Esophagus squamous epithelium (tissue), 5 donors: ENCODE measurements at regions not wholly inside any gene's neighbourhood (a gene's known extent, or its start where the extent isn't known, plus 50 kb on each side); places are given as distances from the start of the nearest gene placed in this dataset.

Experiments used
- DNase-seq: peaks from one replicate; lab custom pipeline; 2025; lab: John Stamatoyannopoulos, UW
- H3K27ac ChIP-seq, 4 donors: fragments of 200-600 bp; sonication (generic); one replicate each; pipeline ENCODE4 v1.5.1; 2016 to 2019; ENCODE audit warnings: mild to moderate bottlenecking in 1 of 4
- H3K27me3 ChIP-seq, 4 donors: fragments of 200-600 bp; sonication (generic); 1 replicate in 3 of 4; 2 replicates in 1 of 4; pipeline versions ENCODE4 v1.5.1 to v1.6.0; 2017 to 2021; ENCODE audit warnings: antibody characterized with exemption in 1 of 4
- H3K36me3 ChIP-seq, 3 donors: fragments of 200-600 bp; sonication (generic); one replicate each; pipeline ENCODE4 v1.5.1; 2016 to 2019
- H3K4me1 ChIP-seq, 3 donors: fragments of 200-600 bp; sonication (generic); one replicate each; pipeline ENCODE4 v1.5.1; 2017 to 2019
- H3K4me3 ChIP-seq, 4 donors: fragments of 200-600 bp; sonication (generic); 1 replicate in 3 of 4; 2 replicates in 1 of 4; pipeline ENCODE4 v1.5.1; 2016 to 2019; ENCODE audit warnings: mild to moderate bottlenecking in 2 of 4, moderate library complexity in 1 of 4
- H3K9me3 ChIP-seq, 3 donors: fragments of 200-600 bp; sonication (generic); one replicate each; pipeline ENCODE4 v1.5.1; 2016 to 2019
- POLR2A ChIP-seq, 4 donors: fragments of 450-650 bp; IDR thresholded peaks; one replicate each; pipeline ENCODE4 v1.6.1; 2017; ENCODE audit warnings: antibody characterized with exemption in 4 of 4, mild to moderate bottlenecking in 4 of 4, moderate library complexity in 3 of 4
- WGBS, 2 donors: methylation state at CpG; one replicate each; pipeline ENCODE4 v1.1.5; 2018; 5-methylcytosine and 5-hydroxymethylcytosine counted together
- intact Hi-C: fragments of 100-400 bp; cut with DNase I; formaldehyde crosslinking; loops from one replicate; pipeline ENCODE4 v1.15.0; 2022
- TF ChIP-seq, protein P1 (sequence below), 6 experiments: fragments of 450-650 bp in 4 of 6; fragments of 200-600 bp in 2 of 6; sonication (generic) in 2 of 6; IDR thresholded peaks; one replicate each; pipeline ENCODE4 v1.5.1; 2016 to 2019; ENCODE audit warnings: antibody characterized with exemption in 6 of 6, mild to moderate bottlenecking in 4 of 6, moderate library complexity in 4 of 6
- donor health status: DM: yes; HTN: yes; CAD: no.

DNA sequence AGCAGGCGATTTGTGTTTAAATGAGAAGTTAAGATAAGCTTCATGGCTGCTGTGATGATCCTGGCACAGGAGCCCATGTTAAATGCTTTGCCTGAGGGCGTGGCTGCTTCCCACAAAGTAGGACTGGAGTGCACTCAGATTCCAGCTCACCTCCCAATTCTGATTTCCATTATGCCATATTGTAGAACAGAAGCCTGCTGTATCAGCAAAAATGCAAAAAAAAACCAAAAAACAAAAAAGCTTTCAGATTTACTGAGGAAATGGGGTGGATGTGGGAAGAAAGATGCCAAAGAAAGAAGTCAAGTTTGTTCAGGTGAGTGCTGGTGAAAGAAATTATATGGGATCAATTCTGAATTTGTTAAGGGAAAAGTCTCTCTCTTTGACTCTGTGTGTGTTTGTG lies 610.4 kb upstream of the NETO1 start:
- Histone ChIP-seq H3K9me3 (no peaks in the 10 kb centered on the region), H3K36me3 (no peaks in the 10 kb centered on the region), H3K4me3 (no peak overlapping the region), H3K4me1 (no peaks in the 10 kb centered on the region), H3K27me3 (no peaks in the 10 kb centered on the region), H3K27ac (no peak overlapping the region)
- 54 to 90% methylated on average over 2 of the region's 2 CpGs for WGBS, 2 donors
- no peak for TF ChIP-seq POLR2A (IDR thresholded peaks at IDR 0.05)
- TF ChIP-seq, protein P1, sequence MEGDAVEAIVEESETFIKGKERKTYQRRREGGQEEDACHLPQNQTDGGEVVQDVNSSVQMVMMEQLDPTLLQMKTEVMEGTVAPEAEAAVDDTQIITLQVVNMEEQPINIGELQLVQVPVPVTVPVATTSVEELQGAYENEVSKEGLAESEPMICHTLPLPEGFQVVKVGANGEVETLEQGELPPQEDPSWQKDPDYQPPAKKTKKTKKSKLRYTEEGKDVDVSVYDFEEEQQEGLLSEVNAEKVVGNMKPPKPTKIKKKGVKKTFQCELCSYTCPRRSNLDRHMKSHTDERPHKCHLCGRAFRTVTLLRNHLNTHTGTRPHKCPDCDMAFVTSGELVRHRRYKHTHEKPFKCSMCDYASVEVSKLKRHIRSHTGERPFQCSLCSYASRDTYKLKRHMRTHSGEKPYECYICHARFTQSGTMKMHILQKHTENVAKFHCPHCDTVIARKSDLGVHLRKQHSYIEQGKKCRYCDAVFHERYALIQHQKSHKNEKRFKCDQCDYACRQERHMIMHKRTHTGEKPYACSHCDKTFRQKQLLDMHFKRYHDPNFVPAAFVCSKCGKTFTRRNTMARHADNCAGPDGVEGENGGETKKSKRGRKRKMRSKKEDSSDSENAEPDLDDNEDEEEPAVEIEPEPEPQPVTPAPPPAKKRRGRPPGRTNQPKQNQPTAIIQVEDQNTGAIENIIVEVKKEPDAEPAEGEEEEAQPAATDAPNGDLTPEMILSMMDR (IDR thresholded peaks at IDR 0.05), result no peak
- no peak for DNase-seq
- intact Hi-C loops, result no loop called here

DNA sequence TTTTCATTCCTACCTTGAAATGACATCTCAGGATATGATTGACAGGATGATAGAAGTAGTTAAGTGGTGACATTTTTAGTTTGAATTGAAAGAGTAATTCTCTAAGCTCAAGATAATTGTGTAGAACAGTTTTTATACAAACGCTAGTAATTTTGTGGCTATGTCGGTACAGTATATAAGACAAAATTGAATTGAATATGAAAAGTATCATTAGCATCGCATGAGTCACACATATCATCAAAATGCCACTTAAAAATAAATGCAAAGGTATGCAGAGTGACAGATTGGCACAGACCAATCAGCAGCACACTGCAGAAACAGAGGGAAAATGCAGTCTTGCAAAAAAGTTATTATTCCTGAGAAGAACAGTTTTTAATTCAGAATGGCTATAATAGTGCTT lies 608.2 kb upstream of the NETO1 start:
- intact Hi-C loops, result no loop called here
- 74 to 76% methylated on average over 3 of the region's 3 CpGs for WGBS, 2 donors
- Histone ChIP-seq H3K36me3 (no peaks in the 10 kb centered on the region), H3K4me1 (no peaks in the 10 kb centered on the region), H3K27me3 (no peaks in the 10 kb centered on the region), H3K27ac (no peak overlapping the region), H3K4me3 (no peak overlapping the region), H3K9me3 (no peaks in the 10 kb centered on the region)
- TF ChIP-seq, protein P1 (IDR thresholded peaks at IDR 0.05), result no peak
- no peak for TF ChIP-seq POLR2A (IDR thresholded peaks at IDR 0.05)
- no peak for DNase-seq

DNA sequence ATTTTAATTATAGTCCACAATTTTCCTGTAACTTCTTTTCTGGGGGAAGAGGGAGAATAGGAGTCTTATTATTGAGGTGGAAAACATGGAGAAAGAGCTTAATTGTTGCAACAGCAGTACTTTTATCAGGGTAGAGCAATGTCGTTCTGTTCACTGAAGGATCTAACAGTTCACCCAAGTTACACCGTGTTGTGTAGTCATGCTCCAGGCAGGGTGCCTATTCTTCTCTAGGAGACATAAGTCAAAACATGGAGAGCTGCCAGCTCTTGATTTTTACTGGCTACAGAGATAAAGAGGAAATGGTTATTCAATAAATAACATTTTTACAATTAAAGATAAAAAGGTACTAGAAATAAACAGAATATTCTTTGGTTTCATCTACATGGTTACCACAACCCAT lies 594.3 kb upstream of the NETO1 start:
- H3K36me3 ChIP-seq, result no peaks in the 10 kb centered on the region
- H3K4me3 ChIP-seq, result no peak overlapping the region
- H3K4me1 ChIP-seq, result no peaks in the 10 kb centered on the region
- TF ChIP-seq, protein P1 (IDR thresholded peaks at IDR 0.05), result no peak
- no peak for TF ChIP-seq POLR2A (IDR thresholded peaks at IDR 0.05)
- no peaks in the 10 kb centered on the region for H3K27me3 ChIP-seq
- H3K9me3 ChIP-seq, result peaks cover 0 to 3% (median 0%) of the 10 kb centered on the region in 3 donors
- WGBS, 2 donors, result 11 to 22% methylated on average over 2 of the region's 2 CpGs
- intact Hi-C loops, result no loop called here
- no peak for DNase-seq
- H3K27ac ChIP-seq, result no peak overlapping the region

DNA sequence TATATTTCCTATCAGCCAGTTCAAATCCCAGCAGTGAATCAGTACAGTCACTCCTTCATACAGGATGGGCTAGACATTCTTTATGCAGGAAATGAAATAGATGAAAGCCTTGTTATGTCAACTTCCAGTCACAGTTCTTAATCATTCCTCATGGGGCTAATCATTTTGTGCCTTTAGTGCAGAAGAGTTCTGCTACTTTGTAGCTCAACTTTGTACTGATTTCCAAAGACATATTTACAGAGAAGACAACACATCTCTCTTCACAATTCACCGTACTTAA lies 593.9 kb upstream of the NETO1 start:
- peaks cover 0 to 3% (median 0%) of the 10 kb centered on the region in 3 donors for H3K9me3 ChIP-seq
- 50 to 76% methylated on average over 1 of the region's 1 CpG for WGBS, 2 donors
- H3K4me3 ChIP-seq, result no peak overlapping the region
- no peaks in the 10 kb centered on the region for H3K4me1 ChIP-seq
- H3K27me3 ChIP-seq, result no peaks in the 10 kb centered on the region
- no peak overlapping the region for H3K27ac ChIP-seq
- DNase-seq, result no peak
- intact Hi-C loops, result no loop called here
- TF ChIP-seq POLR2A (IDR thresholded peaks at IDR 0.05), result no peak
- TF ChIP-seq, protein P1 (IDR thresholded peaks at IDR 0.05), result no peak
- no peaks in the 10 kb centered on the region for H3K36me3 ChIP-seq

DNA sequence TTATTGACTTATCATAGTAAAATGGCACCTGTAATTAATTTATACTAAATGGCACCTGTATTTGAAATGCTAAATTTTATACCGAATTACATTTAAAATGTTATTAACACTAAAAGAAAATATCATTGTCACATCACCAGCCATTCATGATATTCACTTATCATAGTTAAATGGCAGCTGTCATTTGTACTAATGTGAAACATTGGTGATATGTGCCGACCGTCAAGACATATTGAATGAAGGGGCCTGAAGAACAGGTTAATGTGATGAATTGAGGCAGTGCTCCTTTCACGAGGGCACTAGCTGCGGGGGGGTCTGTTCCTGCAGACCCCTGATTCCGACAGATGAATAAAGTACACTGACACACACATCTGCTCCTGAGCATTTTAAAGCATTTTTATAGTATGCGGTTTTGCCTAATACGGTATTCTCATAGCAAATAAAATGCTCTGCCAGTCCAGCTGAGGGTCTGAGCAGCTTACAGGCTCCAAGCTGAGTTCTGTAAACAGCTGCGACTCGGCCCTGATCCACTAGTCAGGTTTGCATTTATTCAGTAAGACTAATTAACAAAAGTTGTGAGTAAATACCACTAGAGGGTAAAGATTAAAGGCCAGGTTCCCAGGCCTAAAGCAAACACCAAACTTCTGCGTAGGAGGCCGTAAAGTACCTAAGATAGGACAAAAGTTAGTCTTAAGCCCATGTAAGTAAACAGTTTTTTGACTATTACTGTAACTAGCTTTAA lies 593.4 kb upstream of the NETO1 start:
- DNase-seq, result no peak
- no peaks in the 10 kb centered on the region for H3K4me1 ChIP-seq
- peaks cover 0 to 3% (median 0%) of the 10 kb centered on the region in 3 donors for H3K9me3 ChIP-seq
- 36 to 59% methylated on average over 12 of the region's 12 CpGs for WGBS, 2 donors
- H3K36me3 ChIP-seq, result no peaks in the 10 kb centered on the region
- no peak overlapping the region for H3K27ac ChIP-seq
- H3K4me3 ChIP-seq, result no peak overlapping the region
- no peak for TF ChIP-seq POLR2A (IDR thresholded peaks at IDR 0.05)
- TF ChIP-seq, protein P1 (IDR thresholded peaks at IDR 0.05), result no peak
- intact Hi-C loops, result no loop called here
- no peaks in the 10 kb centered on the region for H3K27me3 ChIP-seq
